ENCODE measurements at regions not wholly inside any gene's neighbourhood (a gene's known extent, or its start where the extent isn't known, plus 50 kb on each side); places are given as distances from the start of the nearest gene placed in this dataset.
"Not testable (repeated sequence)": the region's sequence is repeated elsewhere in the genome, so short reads cannot be mapped to it uniquely, and the experiment has no call there.

DNA sequence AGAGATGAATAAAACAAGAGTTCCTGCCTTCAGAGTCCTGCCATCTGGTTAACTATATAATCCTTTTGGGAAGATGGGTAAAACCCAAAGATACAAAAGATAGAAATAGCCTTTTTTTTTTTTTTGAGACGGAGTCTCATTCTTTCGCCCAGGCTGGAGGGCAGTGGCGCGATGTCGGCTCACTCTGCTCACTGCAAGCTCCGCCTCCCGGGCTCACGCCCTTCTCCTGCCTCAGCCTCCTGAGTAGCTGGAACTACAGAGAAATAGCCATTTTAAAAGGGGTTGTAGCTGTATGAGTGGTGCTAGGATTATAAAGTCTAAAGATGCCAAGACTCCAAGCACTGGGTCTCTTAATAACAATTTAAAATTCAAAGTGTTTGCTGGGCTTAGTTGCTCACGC lies 97.2 kb downstream of the KDR start:
- TF ChIP-seq, protein P1, sequence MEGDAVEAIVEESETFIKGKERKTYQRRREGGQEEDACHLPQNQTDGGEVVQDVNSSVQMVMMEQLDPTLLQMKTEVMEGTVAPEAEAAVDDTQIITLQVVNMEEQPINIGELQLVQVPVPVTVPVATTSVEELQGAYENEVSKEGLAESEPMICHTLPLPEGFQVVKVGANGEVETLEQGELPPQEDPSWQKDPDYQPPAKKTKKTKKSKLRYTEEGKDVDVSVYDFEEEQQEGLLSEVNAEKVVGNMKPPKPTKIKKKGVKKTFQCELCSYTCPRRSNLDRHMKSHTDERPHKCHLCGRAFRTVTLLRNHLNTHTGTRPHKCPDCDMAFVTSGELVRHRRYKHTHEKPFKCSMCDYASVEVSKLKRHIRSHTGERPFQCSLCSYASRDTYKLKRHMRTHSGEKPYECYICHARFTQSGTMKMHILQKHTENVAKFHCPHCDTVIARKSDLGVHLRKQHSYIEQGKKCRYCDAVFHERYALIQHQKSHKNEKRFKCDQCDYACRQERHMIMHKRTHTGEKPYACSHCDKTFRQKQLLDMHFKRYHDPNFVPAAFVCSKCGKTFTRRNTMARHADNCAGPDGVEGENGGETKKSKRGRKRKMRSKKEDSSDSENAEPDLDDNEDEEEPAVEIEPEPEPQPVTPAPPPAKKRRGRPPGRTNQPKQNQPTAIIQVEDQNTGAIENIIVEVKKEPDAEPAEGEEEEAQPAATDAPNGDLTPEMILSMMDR (IDR thresholded peaks at IDR 0.05; ENCODE audit: low read depth, low read length): no peak
- no peaks in the 10 kb centered on the region for H3K4me1 ChIP-seq
- H3K4me3 ChIP-seq (ENCODE audit: low read depth, low read length): no peak overlapping the region
- H3K9me3 ChIP-seq: no peaks in the 10 kb centered on the region
- no peak for DNase-seq
- no peaks in the 10 kb centered on the region for H3K27me3 ChIP-seq
- H3K36me3 ChIP-seq: no peaks in the 10 kb centered on the region

DNA sequence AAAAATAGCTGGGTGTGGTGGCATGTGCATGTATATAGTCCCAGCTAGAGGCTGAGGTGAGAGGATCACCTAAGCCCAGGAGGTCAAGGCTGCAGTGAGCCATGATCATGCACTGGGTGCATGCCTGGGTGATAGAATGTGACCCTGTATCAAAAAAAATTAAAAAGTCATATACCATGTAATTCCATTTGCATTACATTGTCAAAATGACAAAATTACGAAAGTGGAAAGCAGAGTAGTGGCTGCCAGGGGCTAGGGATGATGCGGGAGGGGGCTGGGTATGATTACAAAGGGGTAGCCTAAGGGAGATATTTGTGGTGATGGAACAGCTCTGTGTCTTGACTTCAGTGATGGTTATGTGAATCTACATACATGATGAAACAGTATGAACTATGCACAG lies 97.8 kb downstream of the KDR start:
- no peaks in the 10 kb centered on the region for H3K27me3 ChIP-seq
- H3K4me1 ChIP-seq: no peaks in the 10 kb centered on the region
- H3K36me3 ChIP-seq: no peaks in the 10 kb centered on the region
- H3K9me3 ChIP-seq: no peaks in the 10 kb centered on the region
- no peak overlapping the region for H3K4me3 ChIP-seq (ENCODE audit: low read depth, low read length)
- TF ChIP-seq, protein P1 (IDR thresholded peaks at IDR 0.05; ENCODE audit: low read depth, low read length): no peak
- DNase-seq: no peak

DNA sequence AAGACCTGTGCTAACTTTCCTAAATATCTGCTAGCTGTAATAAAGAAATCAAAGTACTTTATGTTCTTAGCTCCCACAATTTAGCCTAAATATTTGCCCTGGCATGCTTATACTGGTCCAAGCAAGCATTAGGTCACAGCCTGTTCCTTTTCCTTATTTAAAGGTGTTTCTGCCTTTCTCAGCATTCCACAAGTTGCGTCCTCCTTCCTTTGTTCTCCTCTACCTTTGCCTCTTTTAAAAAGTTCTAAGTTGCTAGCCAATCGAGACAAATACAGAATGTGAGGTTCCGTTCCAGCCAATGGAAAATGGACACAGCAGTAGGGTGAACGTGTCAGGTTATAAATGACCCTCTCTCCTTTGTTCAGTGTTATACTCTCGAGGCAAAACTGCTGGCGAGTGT lies 99.9 kb downstream of the KDR start:
- H3K27me3 ChIP-seq; DNase-seq; H3K4me1 ChIP-seq; H3K36me3 ChIP-seq; H3K4me3 ChIP-seq (ENCODE audit: low read depth, low read length); H3K9me3 ChIP-seq: not testable (repeated sequence)

GRCh38 chr4:55023030-55023429 lies 102.4 kb downstream of the KDR start:
- no peaks in the 10 kb centered on the region for H3K4me1 ChIP-seq
- no peaks in the 10 kb centered on the region for H3K36me3 ChIP-seq
- TF ChIP-seq, protein P1 (IDR thresholded peaks at IDR 0.05; ENCODE audit: low read depth, low read length): no peak
- no peak for DNase-seq
- no peak overlapping the region for H3K4me3 ChIP-seq (ENCODE audit: low read depth, low read length)
- no peaks in the 10 kb centered on the region for H3K9me3 ChIP-seq
- no peaks in the 10 kb centered on the region for H3K27me3 ChIP-seq

- TF ChIP-seq, protein P1 (IDR thresholded peaks at IDR 0.05; ENCODE audit: low read depth, low read length): no peak
- no peak overlapping the region for H3K4me3 ChIP-seq (ENCODE audit: low read depth, low read length)
- no peak for DNase-seq
- no peaks in the 10 kb centered on the region for H3K9me3 ChIP-seq
- H3K36me3 ChIP-seq: no peaks in the 10 kb centered on the region
- H3K27me3 ChIP-seq: no peaks in the 10 kb centered on the region
- no peaks in the 10 kb centered on the region for H3K4me1 ChIP-seq
These were observed 104.2 kb downstream of the KDR start for GRCh38 chr4:55021214-55021613.

DNA sequence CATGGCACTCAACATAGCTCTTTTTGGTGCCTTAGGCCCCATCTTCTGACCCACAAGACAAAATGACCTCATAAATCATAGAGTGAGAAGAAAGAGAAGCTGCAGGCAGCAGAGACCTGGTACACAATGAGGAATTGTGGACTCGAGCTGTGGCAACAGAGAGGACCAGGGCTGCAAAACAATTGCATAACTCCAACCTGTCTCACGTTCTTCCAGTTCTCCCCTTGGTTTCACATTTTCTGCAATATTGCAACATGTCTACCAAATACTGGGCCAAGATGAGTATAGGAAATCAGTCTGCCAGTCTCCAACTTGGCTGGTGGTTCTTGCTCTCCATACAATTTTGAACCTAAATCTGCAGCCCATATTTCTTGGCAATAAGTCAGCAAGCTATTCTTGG lies 105.3 kb downstream of the KDR start:
- no peak for DNase-seq
- Histone ChIP-seq H3K4me3 (ENCODE audit: low read depth, low read length) (no peak overlapping the region), H3K9me3 (no peaks in the 10 kb centered on the region), H3K27me3 (no peaks in the 10 kb centered on the region), H3K4me1 (no peaks in the 10 kb centered on the region), H3K36me3 (no peaks in the 10 kb centered on the region)
- TF ChIP-seq, protein P1 (IDR thresholded peaks at IDR 0.05; ENCODE audit: low read depth, low read length): no peak

GRCh38 chr4:55018978-55019377 lies 106.4 kb downstream of the KDR start:
- H3K36me3 ChIP-seq: no peaks in the 10 kb centered on the region

More at GRCh38 chr4:55018978-55019377, 106.4 kb downstream of the KDR start:
- TF ChIP-seq, protein P1 (IDR thresholded peaks at IDR 0.05; ENCODE audit: low read depth, low read length): no peak
- Histone ChIP-seq H3K4me3 (ENCODE audit: low read depth, low read length) (no peak overlapping the region), H3K9me3 (no peaks in the 10 kb centered on the region), H3K4me1 (no peaks in the 10 kb centered on the region), H3K27me3 (no peaks in the 10 kb centered on the region)
- DNase-seq: no peak

Measured in BE2C (cell line).